H9 (cell line): ENCODE measurements at regions not wholly inside any gene's neighbourhood (a gene's known extent, or its start where the extent isn't known, plus 50 kb on each side); places are given as distances from the start of the nearest gene placed in this dataset.
A peak's percentile ranks its signal among the peaks of the same experiment; 100 is the strongest.

Experiments used
- DNase-seq: peaks from one replicate; pipeline ENCODE4 v3.0.0-alpha.2; 2017
- H2AFZ ChIP-seq: one replicate; pipeline ENCODE4 v1.6.1; 2013; ENCODE audit warnings: mild to moderate bottlenecking, low read length, control low read depth, moderate library complexity
- H2AK5ac ChIP-seq: 2 replicates; pipeline ENCODE4 v1.6.1; 2013; ENCODE audit warnings: low read length, control low read depth, mixed read lengths; ENCODE audit not compliant: insufficient read length
- H2BK120ac ChIP-seq: one replicate; pipeline ENCODE4 v1.6.1; 2013; ENCODE audit warnings: low read depth, mild to moderate bottlenecking, low read length, control low read depth, inconsistent platforms; ENCODE audit not compliant: poor library complexity, severe bottlenecking
- H2BK12ac ChIP-seq: 2 replicates; pipeline ENCODE4 v1.6.1; 2013; ENCODE audit warnings: low read length, control low read depth, mixed read lengths, low read depth; ENCODE audit not compliant: insufficient read length
- H2BK15ac ChIP-seq: 2 replicates; pipeline ENCODE4 v1.6.1; 2013; ENCODE audit warnings: low read depth, low read length, control low read depth
- H2BK20ac ChIP-seq: one replicate; pipeline ENCODE4 v1.6.1; 2013; ENCODE audit warnings: low read depth, mild to moderate bottlenecking, low read length, control low read depth, inconsistent platforms; ENCODE audit not compliant: poor library complexity, severe bottlenecking
- H2BK5ac ChIP-seq: 2 replicates; pipeline ENCODE4 v1.6.1; 2013; ENCODE audit warnings: low read length, control low read depth, mixed read lengths; ENCODE audit not compliant: insufficient read length
- H3K14ac ChIP-seq: 2 replicates; pipeline ENCODE4 v1.6.1; 2013; ENCODE audit warnings: low read length, control low read depth; ENCODE audit not compliant: insufficient read depth
- H3K18ac ChIP-seq: 2 replicates; pipeline ENCODE4 v1.6.1; 2013; ENCODE audit warnings: low read depth, mild to moderate bottlenecking, mixed read lengths, low read length, control low read depth; ENCODE audit not compliant: insufficient read length
- H3K23ac ChIP-seq: 2 replicates; pipeline ENCODE4 v1.6.1; 2013; ENCODE audit warnings: low read length, control low read depth, mixed read lengths, low read depth; ENCODE audit not compliant: insufficient read length
- H3K23me2 ChIP-seq: 2 replicates; pipeline ENCODE4 v1.6.1; 2013; ENCODE audit warnings: low read depth, mild to moderate bottlenecking, mixed read lengths, low read length, control low read depth; ENCODE audit not compliant: insufficient read length, poor library complexity, severe bottlenecking
- H3K27ac ChIP-seq: 2 replicates; pipeline ENCODE4 v1.5.1; 2013; ENCODE audit warnings: low read length, control low read depth, mixed read lengths, low read depth; ENCODE audit not compliant: insufficient read length
- H3K27me3 ChIP-seq: 2 replicates; pipeline ENCODE4 v1.6.1; 2013; ENCODE audit warnings: low read length, control low read depth, inconsistent platforms; ENCODE audit not compliant: insufficient read depth
- H3K4ac ChIP-seq: 2 replicates; pipeline ENCODE4 v1.6.1; 2013; ENCODE audit warnings: low read depth, mild to moderate bottlenecking, control low read depth, inconsistent platforms, low read length, moderate library complexity
- H3K4me1 ChIP-seq: 2 replicates; pipeline ENCODE4 v1.6.1; 2013; ENCODE audit warnings: low read length, control low read depth, inconsistent platforms; ENCODE audit not compliant: insufficient read depth
- H3K4me2 ChIP-seq: 2 replicates; pipeline ENCODE4 v1.6.1; 2013; ENCODE audit warnings: low read length, control low read depth, mixed read lengths; ENCODE audit not compliant: insufficient read length, insufficient read depth
- H3K56ac ChIP-seq: 2 replicates; pipeline ENCODE4 v1.6.1; 2013; ENCODE audit warnings: low read depth, mild to moderate bottlenecking, mixed read lengths, low read length, control low read depth; ENCODE audit not compliant: insufficient read length
- H3K79me1 ChIP-seq: 2 replicates; pipeline ENCODE4 v1.6.1; 2013; ENCODE audit warnings: low read depth, mild to moderate bottlenecking, moderate library complexity, low read length, control low read depth, inconsistent platforms; ENCODE audit not compliant: insufficient read depth, poor library complexity, severe bottlenecking
- H3K79me2 ChIP-seq: 2 replicates; pipeline ENCODE4 v1.6.1; 2013; ENCODE audit warnings: low read length, control low read depth, inconsistent platforms; ENCODE audit not compliant: insufficient read depth
- H3K9ac ChIP-seq: 2 replicates; pipeline ENCODE4 v1.6.1; 2013; ENCODE audit warnings: low read length, control low read depth, mixed read lengths; ENCODE audit not compliant: insufficient read length; ENCODE audit errors: extremely low read depth
- H3K9me3 ChIP-seq: one replicate; pipeline ENCODE4 v1.6.1; 2013; ENCODE audit warnings: low read depth, low read length, inconsistent platforms; ENCODE audit not compliant: control insufficient read depth
- H3T11ph ChIP-seq: one replicate; pipeline ENCODE4 v1.6.1; 2013; ENCODE audit warnings: mild to moderate bottlenecking, low read length, control low read depth, inconsistent platforms
- H4K20me1 ChIP-seq: one replicate; pipeline ENCODE4 v1.6.1; 2013; ENCODE audit not compliant: control insufficient read depth, insufficient read length, insufficient read depth
- H4K5ac ChIP-seq: 2 replicates; pipeline ENCODE4 v1.6.1; 2013; ENCODE audit warnings: low read depth, mild to moderate bottlenecking, mixed read lengths, low read length, control low read depth; ENCODE audit not compliant: insufficient read length
- H4K8ac ChIP-seq: replicated peaks from 2 replicates; pipeline ENCODE4 v1.6.1; 2013; ENCODE audit warnings: low read length, control low read depth, mixed read lengths, low read depth; ENCODE audit not compliant: insufficient read length
- H4K91ac ChIP-seq: 2 replicates; pipeline ENCODE4 v1.6.1; 2013; ENCODE audit warnings: low read depth, mild to moderate bottlenecking, moderate library complexity, mixed read lengths, low read length, control low read depth; ENCODE audit not compliant: insufficient read length
- H3K27ac Mint-ChIP-seq, 3 experiments: 2 replicates in 2 of 3; 3 replicates in 1 of 3; pipeline ENCODE4 v1.8.0; 2020 to 2021; ENCODE audit warnings: mixed read lengths in 3 of 3, mild to moderate bottlenecking in 1 of 3, moderate library complexity in 1 of 3
- H3K27me3 Mint-ChIP-seq: 2 replicates; pipeline ENCODE4 v1.8.0; 2021; ENCODE audit warnings: low read depth, mild to moderate bottlenecking, moderate library complexity, mixed read lengths
- H3K36me3 Mint-ChIP-seq, 3 experiments: 2 replicates in 2 of 3; 3 replicates in 1 of 3; pipeline ENCODE4 v1.8.0; 2020 to 2021; ENCODE audit warnings: low read depth in 3 of 3, mixed read lengths in 3 of 3; ENCODE audit not compliant: insufficient read depth in 1 of 3
- H3K4me1 Mint-ChIP-seq, 2 experiments: 2 replicates each; pipeline ENCODE4 v1.8.0; 2020; ENCODE audit warnings: mixed read lengths in 2 of 2
- H3K4me3 Mint-ChIP-seq, 2 experiments: 2 replicates in 1 of 2; 3 replicates in 1 of 2; pipeline ENCODE4 v1.8.0; 2020 to 2021; ENCODE audit warnings: mild to moderate bottlenecking in 2 of 2, mixed read lengths in 2 of 2, moderate library complexity in 1 of 2
- H3K9me3 Mint-ChIP-seq, 2 experiments: 2 replicates in 1 of 2; 3 replicates in 1 of 2; pipeline ENCODE4 v1.8.0; 2020; ENCODE audit warnings: mild to moderate bottlenecking in 2 of 2, mixed read lengths in 2 of 2, moderate library complexity in 1 of 2
- CTCF ChIP-seq: fragments of 200-600 bp; sonication (generic); conservative IDR thresholded peaks from 3 replicates; pipeline ENCODE4 v1.8.0; 2021; ENCODE audit warnings: antibody characterized with exemption, mild to moderate bottlenecking
- WGBS: extraction: QIAGEN DNeasy Blood & Tissue Kit; methylation state at CpG from one replicate; pipeline ENCODE4 v1.1.7; 2013; ENCODE audit warnings: missing lambda C conversion rate, low lambda C conversion rate, mixed read lengths; ENCODE audit not compliant: insufficient read length; ENCODE audit errors: extremely low coverage; 5-methylcytosine and 5-hydroxymethylcytosine counted together

DNA sequence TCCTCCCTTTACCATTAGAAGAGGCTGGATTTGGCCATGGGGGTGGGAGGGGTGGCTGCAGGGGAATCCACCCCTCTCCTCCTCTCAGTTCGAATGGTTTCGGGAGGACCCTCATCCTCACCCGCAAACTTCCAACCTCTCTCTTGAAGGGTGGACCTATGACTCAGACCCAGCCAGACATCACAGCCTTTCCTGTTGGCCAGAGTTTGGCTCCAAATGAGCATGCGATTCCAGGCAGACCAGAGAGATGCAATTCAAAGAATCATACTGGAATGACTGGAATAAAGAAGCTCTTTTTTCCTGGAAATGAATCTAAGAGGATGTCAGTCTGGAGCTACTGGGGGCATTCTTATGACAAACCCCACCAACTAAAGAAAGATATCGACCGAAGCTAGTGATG, 516.7 kb upstream of the MDFIC2 start:
- DNase-seq, result no peak
- no CpG with 5 or more reads among the region's 6 CpGs for WGBS
- Histone ChIP-seq H2BK120ac (no peak overlapping the region), H2AK5ac (no peak overlapping the region), H3K4me1 (peaks cover 9% of the 10 kb centered on the region), H3K79me1 (no peaks in the 10 kb centered on the region), H4K91ac (no peak overlapping the region), H2BK15ac (no peak overlapping the region), H2BK5ac (no peak overlapping the region), H3K23me2 (no peaks in the 10 kb centered on the region), H2AFZ (no peak overlapping the region), H4K8ac (no peak overlapping the region), H3K4ac (no peak overlapping the region), H3K27ac (no peak overlapping the region), H4K5ac (no peak overlapping the region), H3K9ac (no peak overlapping the region), H3K9me3 (no peaks in the 10 kb centered on the region), H3K14ac (no peak overlapping the region), H3K56ac (no peak overlapping the region), H4K20me1 (no peaks in the 10 kb centered on the region), H3T11ph (no peak overlapping the region), H3K18ac (no peak overlapping the region), H3K23ac (no peak overlapping the region), H3K4me2 (no peak overlapping the region), H3K79me2 (no peaks in the 10 kb centered on the region), H2BK20ac (no peak overlapping the region), H3K27me3 (no peaks in the 10 kb centered on the region), H2BK12ac (no peak overlapping the region)
- H3K36me3 Mint-ChIP-seq, result peaks cover 0 to 4% (median 0%) of the 10 kb centered on the region in 3 experiments; a peak in 2 of 7 replicates
- H3K27ac Mint-ChIP-seq, result 0 out of 7 replicates have a peak overlapping the region, but pooled peaks of 1 of the 3 experiments have one; percentile 51
- H3K27me3 Mint-ChIP-seq, result no peaks in the 10 kb centered on the region
- no peak for TF ChIP-seq CTCF
- H3K9me3 Mint-ChIP-seq, result no peaks in the 10 kb centered on the region
- peaks cover 17 to 20% of the 10 kb centered on the region in 2 experiments for H3K4me1 Mint-ChIP-seq
- H3K4me3 Mint-ChIP-seq, result no peak overlapping the region
